HUES64 (cell line): ENCODE measurements at regions not wholly inside any gene's neighbourhood (a gene's known extent, or its start where the extent isn't known, plus 50 kb on each side); places are given as distances from the start of the nearest gene placed in this dataset.

Source experiments
- H3K27ac ChIP-seq: 2 replicates; pipeline ENCODE4 v1.7.0; 2013; ENCODE audit warnings: low read depth, low read length, inconsistent platforms
- H3K27me3 ChIP-seq: 2 replicates; pipeline ENCODE4 v1.6.1; 2013; ENCODE audit warnings: mild to moderate bottlenecking, low read length; ENCODE audit not compliant: insufficient read depth
- H3K36me3 ChIP-seq: 2 replicates; pipeline ENCODE4 v1.6.1; 2013; ENCODE audit warnings: mild to moderate bottlenecking, low read length; ENCODE audit not compliant: insufficient read depth
- H3K4me1 ChIP-seq: 2 replicates; pipeline ENCODE4 v1.6.1; 2013; ENCODE audit warnings: mild to moderate bottlenecking, low read length, moderate library complexity; ENCODE audit not compliant: insufficient read depth
- H3K4me3 ChIP-seq: 2 replicates; pipeline ENCODE4 v1.5.1; 2013; ENCODE audit warnings: mild to moderate bottlenecking, low read length, moderate library complexity
- H3K9ac ChIP-seq: 2 replicates; pipeline ENCODE4 v1.6.1; 2013; ENCODE audit warnings: mild to moderate bottlenecking, low read depth, low read length
- H3K9me3 ChIP-seq: 2 replicates; pipeline ENCODE4 v1.6.1; 2013; ENCODE audit warnings: low read depth, low read length; ENCODE audit not compliant: insufficient read depth
- WGBS: fragments of 150-250, 120-280 bp; methylation state at CpG from one replicate; pipeline ENCODE4 v1.1.7; 2013; ENCODE audit warnings: missing lambda C conversion rate; 5-methylcytosine and 5-hydroxymethylcytosine counted together

GRCh38 chr18:25416374-25416773 lies 64.4 kb upstream of the ZNF521 start:
- Histone ChIP-seq H3K4me1 (peaks cover 2% of the 10 kb centered on the region; the same call in 1 of the 2 replicates), H3K9me3 (no peaks in the 10 kb centered on the region), H3K27me3 (no peaks in the 10 kb centered on the region), H3K27ac (no peak overlapping the region), H3K9ac (no peak overlapping the region), H3K36me3 (no peaks in the 10 kb centered on the region), H3K4me3 (no peak overlapping the region)
- WGBS = 62% methylated on average over 3 of the region's 3 CpGs

- H3K27me3 ChIP-seq = no peaks in the 10 kb centered on the region
- WGBS = 100% methylated on average over 1 of the region's 2 CpGs
- no peak overlapping the region for H3K9ac ChIP-seq
- no peak overlapping the region for H3K27ac ChIP-seq
- no peaks in the 10 kb centered on the region for H3K36me3 ChIP-seq
- peaks cover 3% of the 10 kb centered on the region; the same call in 1 of the 2 replicates for H3K9me3 ChIP-seq
- H3K4me3 ChIP-seq = no peak overlapping the region
- no peaks in the 10 kb centered on the region for H3K4me1 ChIP-seq
Observed at GRCh38 chr18:25409971-25410370, 58.0 kb upstream of the ZNF521 start.

- Histone ChIP-seq H3K27ac (no peak overlapping the region), H3K27me3 (no peaks in the 10 kb centered on the region), H3K4me1 (no peaks in the 10 kb centered on the region), H3K36me3 (no peaks in the 10 kb centered on the region), H3K4me3 (no peak overlapping the region), H3K9me3 (peaks cover 3% of the 10 kb centered on the region; the same call in 1 of the 2 replicates), H3K9ac (no peak overlapping the region)
- WGBS = 96% methylated on average over 3 of the region's 4 CpGs
Observed at GRCh38 chr18:25408293-25408692, 56.3 kb upstream of the ZNF521 start.
